PFSK-1 (cell line): ENCODE measurements at regions not wholly inside any gene's neighbourhood (a gene's known extent, or its start where the extent isn't known, plus 50 kb on each side); places are given as distances from the start of the nearest gene placed in this dataset.

Experiments
- FOXP2 ChIP-seq: optimal IDR thresholded peaks from 2 replicates; pipeline ENCODE3; 2011; ENCODE audit warnings: borderline replicate concordance, control low read depth, inconsistent platforms; ENCODE audit not compliant: insufficient read depth; ENCODE audit errors: extremely low read length, extremely low read depth
- POLR2AphosphoS5 ChIP-seq: IDR thresholded peaks from 2 replicates; pipeline ENCODE4 v1.6.1; 2012; ENCODE audit warnings: low read depth, mild to moderate bottlenecking, control low read depth, low read length, moderate library complexity
- SIN3A ChIP-seq: IDR thresholded peaks from 2 replicates; pipeline ENCODE4 v1.6.1; 2012; ENCODE audit warnings: mild to moderate bottlenecking, low read length, moderate library complexity, borderline replicate concordance; ENCODE audit not compliant: insufficient read depth
- TAF1 ChIP-seq: IDR thresholded peaks from 2 replicates; pipeline ENCODE4 v1.6.1; 2012; ENCODE audit warnings: low read length, control low read depth, borderline replicate concordance; ENCODE audit not compliant: insufficient read depth
- TF ChIP-seq, protein P1 (sequence below), 2 experiments: IDR thresholded peaks; 2 replicates each; pipeline versions ENCODE4 v1.6.1 to v1.8.0; 2011 to 2012; ENCODE audit warnings: low read depth in 2 of 2, low read length in 2 of 2, control low read depth in 1 of 2, inconsistent platforms in 1 of 2, mild to moderate bottlenecking in 1 of 2, moderate library complexity in 1 of 2; ENCODE audit not compliant: insufficient read depth in 1 of 2

DNA sequence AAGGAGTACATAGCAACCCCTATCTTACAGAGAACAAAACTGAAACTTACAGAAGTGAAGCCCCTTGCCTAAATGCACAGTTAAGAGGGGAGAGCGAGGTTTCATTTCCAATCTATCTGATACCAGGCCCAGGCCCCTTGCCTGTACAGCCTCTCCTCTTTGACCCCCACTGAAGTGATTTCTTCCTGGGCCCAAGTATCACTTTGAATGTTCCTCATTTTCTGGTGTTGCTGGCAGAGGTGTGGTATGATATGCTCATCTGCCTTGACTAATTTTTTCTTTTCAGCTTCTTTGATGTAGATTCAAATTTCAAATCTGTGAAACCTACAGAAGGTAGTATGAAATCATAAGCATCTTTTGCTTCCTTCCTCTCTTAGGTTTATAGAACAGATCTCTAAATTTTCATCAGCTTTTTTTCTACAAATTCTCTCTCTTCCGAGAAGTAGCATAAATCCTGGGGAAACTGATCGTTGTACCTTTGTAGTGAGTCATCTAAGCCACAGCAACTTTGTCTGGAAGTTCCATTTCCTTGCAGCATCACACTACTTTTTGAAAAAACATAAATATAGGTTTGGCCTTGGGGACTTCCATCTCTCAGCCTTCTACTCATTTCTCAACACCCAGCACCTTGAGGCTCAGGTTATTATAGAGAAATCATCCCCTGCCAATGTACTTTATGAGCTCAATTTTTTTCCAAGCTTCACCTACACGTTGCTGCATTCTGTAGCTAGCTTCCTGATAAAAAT, 402.4 kb upstream of the PTGER4 start:
- TF ChIP-seq TAF1: no peak
- TF ChIP-seq, protein P1, sequence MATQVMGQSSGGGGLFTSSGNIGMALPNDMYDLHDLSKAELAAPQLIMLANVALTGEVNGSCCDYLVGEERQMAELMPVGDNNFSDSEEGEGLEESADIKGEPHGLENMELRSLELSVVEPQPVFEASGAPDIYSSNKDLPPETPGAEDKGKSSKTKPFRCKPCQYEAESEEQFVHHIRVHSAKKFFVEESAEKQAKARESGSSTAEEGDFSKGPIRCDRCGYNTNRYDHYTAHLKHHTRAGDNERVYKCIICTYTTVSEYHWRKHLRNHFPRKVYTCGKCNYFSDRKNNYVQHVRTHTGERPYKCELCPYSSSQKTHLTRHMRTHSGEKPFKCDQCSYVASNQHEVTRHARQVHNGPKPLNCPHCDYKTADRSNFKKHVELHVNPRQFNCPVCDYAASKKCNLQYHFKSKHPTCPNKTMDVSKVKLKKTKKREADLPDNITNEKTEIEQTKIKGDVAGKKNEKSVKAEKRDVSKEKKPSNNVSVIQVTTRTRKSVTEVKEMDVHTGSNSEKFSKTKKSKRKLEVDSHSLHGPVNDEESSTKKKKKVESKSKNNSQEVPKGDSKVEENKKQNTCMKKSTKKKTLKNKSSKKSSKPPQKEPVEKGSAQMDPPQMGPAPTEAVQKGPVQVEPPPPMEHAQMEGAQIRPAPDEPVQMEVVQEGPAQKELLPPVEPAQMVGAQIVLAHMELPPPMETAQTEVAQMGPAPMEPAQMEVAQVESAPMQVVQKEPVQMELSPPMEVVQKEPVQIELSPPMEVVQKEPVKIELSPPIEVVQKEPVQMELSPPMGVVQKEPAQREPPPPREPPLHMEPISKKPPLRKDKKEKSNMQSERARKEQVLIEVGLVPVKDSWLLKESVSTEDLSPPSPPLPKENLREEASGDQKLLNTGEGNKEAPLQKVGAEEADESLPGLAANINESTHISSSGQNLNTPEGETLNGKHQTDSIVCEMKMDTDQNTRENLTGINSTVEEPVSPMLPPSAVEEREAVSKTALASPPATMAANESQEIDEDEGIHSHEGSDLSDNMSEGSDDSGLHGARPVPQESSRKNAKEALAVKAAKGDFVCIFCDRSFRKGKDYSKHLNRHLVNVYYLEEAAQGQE (IDR thresholded peaks at IDR 0.05; ENCODE audit: insufficient read depth in 1 of 2, low read depth in 2 of 2, low read length in 2 of 2): no peak

DNA sequence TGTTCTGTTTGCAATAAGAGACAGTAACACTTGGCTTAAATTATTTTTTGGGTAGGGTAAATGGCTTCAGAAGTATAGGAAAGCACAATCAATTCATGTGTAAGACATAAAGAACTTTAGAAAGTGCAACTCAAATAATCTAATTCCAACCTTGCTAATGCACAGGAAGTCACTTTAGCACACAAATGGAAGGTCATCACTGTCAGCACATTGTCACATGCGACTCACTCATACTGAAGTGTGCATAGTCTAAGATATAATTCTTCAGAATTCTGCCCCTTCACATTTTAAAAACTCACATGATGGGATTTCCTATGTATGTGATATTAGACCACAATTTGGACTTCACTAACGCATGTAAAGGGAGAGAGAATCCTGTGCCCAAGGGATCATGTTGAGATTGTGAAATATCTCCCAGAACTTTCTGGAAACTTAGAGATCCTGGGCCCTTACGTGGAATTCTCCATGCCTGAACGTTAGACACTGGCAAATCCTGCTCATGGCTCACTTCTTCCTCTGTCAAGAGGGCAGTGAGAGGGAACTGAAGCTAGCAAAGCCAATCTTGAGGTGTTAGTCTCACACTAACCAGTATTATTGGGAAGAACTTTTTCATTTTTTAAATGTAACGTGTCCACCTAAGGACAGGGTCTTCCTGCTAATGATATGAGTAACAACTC, 403.2 kb upstream of the PTGER4 start:
- TF ChIP-seq, protein P1 (IDR thresholded peaks at IDR 0.05; ENCODE audit: insufficient read depth in 1 of 2, low read depth in 2 of 2, low read length in 2 of 2): no peak
- TF ChIP-seq SIN3A (no peak), TAF1 (no peak), POLR2AphosphoS5 (no peak)

DNA sequence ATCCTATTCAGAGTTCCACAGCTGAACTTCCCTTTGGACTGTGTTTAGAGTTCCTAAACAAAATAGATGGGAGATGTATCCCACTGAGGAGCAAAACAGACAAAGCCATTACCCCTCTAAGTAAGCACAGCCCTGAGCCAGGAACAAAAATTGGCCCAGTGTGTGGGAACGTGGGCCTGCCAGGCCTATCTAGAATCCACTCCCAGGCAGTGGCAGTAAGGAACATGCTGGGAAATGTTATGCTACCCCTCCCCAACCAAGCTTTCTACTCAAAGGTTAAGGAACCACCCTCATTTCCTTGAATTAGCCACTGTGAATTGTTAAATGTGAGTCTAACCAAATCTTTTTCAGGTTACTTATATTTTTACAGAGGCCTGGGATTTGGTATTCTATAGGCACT, 405.1 kb upstream of the PTGER4 start:
- TF ChIP-seq, protein P1 (IDR thresholded peaks at IDR 0.05; ENCODE audit: insufficient read depth in 1 of 2, low read depth in 2 of 2, low read length in 2 of 2): no peak
- TF ChIP-seq FOXP2: no peak
- TF ChIP-seq TAF1: no peak
- no peak for TF ChIP-seq POLR2AphosphoS5
- no peak for TF ChIP-seq SIN3A

DNA sequence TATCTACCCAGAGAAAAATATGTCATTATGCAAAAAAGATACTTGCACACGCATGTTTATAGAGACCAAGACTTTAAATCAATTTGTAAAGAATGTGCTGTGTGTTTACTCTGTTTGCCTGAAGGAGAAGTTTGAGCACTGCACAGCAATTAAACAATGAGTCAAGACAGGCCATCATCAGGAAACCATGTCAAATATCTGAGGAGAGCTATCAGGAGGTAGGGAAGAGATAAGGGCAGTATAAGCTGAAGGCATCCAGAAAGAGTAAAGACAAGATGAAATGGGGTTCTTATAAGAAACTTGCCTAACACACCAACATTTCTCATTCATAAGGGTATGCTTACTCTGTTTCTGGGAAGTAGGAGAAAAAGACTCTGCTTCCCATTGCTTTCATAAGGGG, 405.8 kb upstream of the PTGER4 start:
- TF ChIP-seq FOXP2 (no peak), POLR2AphosphoS5 (no peak), TAF1 (no peak), SIN3A (no peak)
- TF ChIP-seq, protein P1 (IDR thresholded peaks at IDR 0.05; ENCODE audit: insufficient read depth in 1 of 2, low read depth in 2 of 2, low read length in 2 of 2): no peak

DNA sequence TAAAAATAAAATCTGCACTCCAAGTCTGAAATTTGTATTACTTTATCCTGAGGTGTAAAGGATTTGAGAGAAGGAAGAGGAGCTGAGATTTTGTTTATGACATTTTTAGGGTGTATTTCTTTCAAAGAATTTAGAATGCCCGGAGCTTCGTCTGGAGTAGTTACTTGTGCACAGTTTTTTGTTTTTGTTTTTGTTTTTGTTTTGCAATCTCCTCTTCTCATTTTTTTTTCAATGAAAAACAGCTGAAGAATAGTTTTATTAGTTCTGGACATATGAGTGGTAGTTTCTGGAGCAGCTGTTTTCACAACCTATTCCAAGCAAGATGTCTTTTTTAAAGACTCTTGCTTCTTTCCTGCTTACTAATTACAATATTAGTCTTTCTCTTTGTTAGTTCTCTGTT, 408.2 kb upstream of the PTGER4 start:
- TF ChIP-seq TAF1 (no peak), FOXP2 (no peak), POLR2AphosphoS5 (no peak), SIN3A (no peak)
